Neural progenitor cell (in vitro differentiated cells): ENCODE measurements at regions not wholly inside any gene's neighbourhood (a gene's known extent, or its start where the extent isn't known, plus 50 kb on each side); places are given as distances from the start of the nearest gene placed in this dataset.

Source experiments
- EZH2 ChIP-seq: fragments of 200-600 bp; sonication (generic); IDR thresholded peaks from 2 replicates; pipeline ENCODE4 v1.6.1; 2017; ENCODE audit warnings: antibody characterized with exemption, mild to moderate bottlenecking, moderate library complexity
- TF ChIP-seq, protein P1 (sequence below): fragments of 200-600 bp; sonication (generic); IDR thresholded peaks from 2 replicates; pipeline ENCODE4 v1.5.1; 2017; ENCODE audit warnings: antibody characterized with exemption, mild to moderate bottlenecking

GRCh38 chr10:33106767-33107166 lies 148.7 kb upstream of the ITGB1 start:
- TF ChIP-seq, protein P1, sequence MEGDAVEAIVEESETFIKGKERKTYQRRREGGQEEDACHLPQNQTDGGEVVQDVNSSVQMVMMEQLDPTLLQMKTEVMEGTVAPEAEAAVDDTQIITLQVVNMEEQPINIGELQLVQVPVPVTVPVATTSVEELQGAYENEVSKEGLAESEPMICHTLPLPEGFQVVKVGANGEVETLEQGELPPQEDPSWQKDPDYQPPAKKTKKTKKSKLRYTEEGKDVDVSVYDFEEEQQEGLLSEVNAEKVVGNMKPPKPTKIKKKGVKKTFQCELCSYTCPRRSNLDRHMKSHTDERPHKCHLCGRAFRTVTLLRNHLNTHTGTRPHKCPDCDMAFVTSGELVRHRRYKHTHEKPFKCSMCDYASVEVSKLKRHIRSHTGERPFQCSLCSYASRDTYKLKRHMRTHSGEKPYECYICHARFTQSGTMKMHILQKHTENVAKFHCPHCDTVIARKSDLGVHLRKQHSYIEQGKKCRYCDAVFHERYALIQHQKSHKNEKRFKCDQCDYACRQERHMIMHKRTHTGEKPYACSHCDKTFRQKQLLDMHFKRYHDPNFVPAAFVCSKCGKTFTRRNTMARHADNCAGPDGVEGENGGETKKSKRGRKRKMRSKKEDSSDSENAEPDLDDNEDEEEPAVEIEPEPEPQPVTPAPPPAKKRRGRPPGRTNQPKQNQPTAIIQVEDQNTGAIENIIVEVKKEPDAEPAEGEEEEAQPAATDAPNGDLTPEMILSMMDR = peak; percentile 29
- TF ChIP-seq EZH2 = no peak
